ENCODE measurements at regions not wholly inside any gene's neighbourhood (a gene's known extent, or its start where the extent isn't known, plus 50 kb on each side); places are given as distances from the start of the nearest gene placed in this dataset.

- peaks cover 0 to 2% (median 0%) of the 10 kb centered on the region in 3 donors for H3K27me3 Mint-ChIP-seq (ENCODE audit: low read depth in 3 of 3)
Observed at GRCh38 chr4:186910385-186910784, 186.7 kb upstream of the FAT1 start.

GRCh38 chr4:186912606-186913005, 188.9 kb upstream of the FAT1 start:
- Mint-ChIP-seq H3K9me3 (peaks cover under 1 to 10% (median 2%) of the 10 kb centered on the region in 7 donors), H3K4me3 (no peak overlapping the region), H3K27me3 (ENCODE audit: low read depth in 3 of 3) (peaks cover 0 to 2% (median 0%) of the 10 kb centered on the region in 3 donors), H3K27ac (no peak overlapping the region), H3K4me1 (no peaks in the 10 kb centered on the region), H3K36me3 (no peaks in the 10 kb centered on the region)
- intact Hi-C loops (cut with micrococcal nuclease): no loop called here
- Histone ChIP-seq H3K79me2 (ENCODE audit: insufficient read depth, low read length) (no peaks in the 10 kb centered on the region), H3K9me3 (replicated peaks in 1 of 2; ENCODE audit: control insufficient read depth in 1 of 2, insufficient read depth in 1 of 2, low read length in 2 of 2) (peaks cover 0 to 1% of the 10 kb centered on the region in 2 donors), H3K27ac (ENCODE audit: low read depth in 1 of 2, low read length in 2 of 2) (no peak overlapping the region), H4K20me1 (ENCODE audit: insufficient read depth, low read length) (no peaks in the 10 kb centered on the region), H3K4me3 (replicated peaks in 1 of 3; ENCODE audit: low read depth in 2 of 3, low read length in 3 of 3) (no peak overlapping the region), H3K4me1 (ENCODE audit: control insufficient read depth in 1 of 2, insufficient read depth in 2 of 2, low read length in 2 of 2) (no peaks in the 10 kb centered on the region), H3K27me3 (ENCODE audit: control insufficient read depth in 2 of 2, insufficient read depth in 2 of 2, low read length in 2 of 2) (no peaks in the 10 kb centered on the region), H2AFZ (ENCODE audit: insufficient read depth, low read depth, low read length, poor library complexity, severe bottlenecking) (no peak overlapping the region), H3K9ac (ENCODE audit: insufficient read depth, low read length, poor library complexity, severe bottlenecking) (no peak overlapping the region), H3K36me3 (replicated peaks in 1 of 2; ENCODE audit: control insufficient read depth in 1 of 2, insufficient read depth in 2 of 2, low read length in 2 of 2) (no peaks in the 10 kb centered on the region), H3K4me2 (replicated peaks; ENCODE audit: extremely low read depth, low read length, poor library complexity, severe bottlenecking) (no peak overlapping the region)
- TF ChIP-seq, protein P1, sequence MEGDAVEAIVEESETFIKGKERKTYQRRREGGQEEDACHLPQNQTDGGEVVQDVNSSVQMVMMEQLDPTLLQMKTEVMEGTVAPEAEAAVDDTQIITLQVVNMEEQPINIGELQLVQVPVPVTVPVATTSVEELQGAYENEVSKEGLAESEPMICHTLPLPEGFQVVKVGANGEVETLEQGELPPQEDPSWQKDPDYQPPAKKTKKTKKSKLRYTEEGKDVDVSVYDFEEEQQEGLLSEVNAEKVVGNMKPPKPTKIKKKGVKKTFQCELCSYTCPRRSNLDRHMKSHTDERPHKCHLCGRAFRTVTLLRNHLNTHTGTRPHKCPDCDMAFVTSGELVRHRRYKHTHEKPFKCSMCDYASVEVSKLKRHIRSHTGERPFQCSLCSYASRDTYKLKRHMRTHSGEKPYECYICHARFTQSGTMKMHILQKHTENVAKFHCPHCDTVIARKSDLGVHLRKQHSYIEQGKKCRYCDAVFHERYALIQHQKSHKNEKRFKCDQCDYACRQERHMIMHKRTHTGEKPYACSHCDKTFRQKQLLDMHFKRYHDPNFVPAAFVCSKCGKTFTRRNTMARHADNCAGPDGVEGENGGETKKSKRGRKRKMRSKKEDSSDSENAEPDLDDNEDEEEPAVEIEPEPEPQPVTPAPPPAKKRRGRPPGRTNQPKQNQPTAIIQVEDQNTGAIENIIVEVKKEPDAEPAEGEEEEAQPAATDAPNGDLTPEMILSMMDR (IDR thresholded peaks at IDR 0.05): no peak
- DNase-seq: no peak
- WGBS (ENCODE audit: insufficient coverage): 78% methylated on average over 8 of the region's 9 CpGs

More at GRCh38 chr4:186910385-186910784, 186.7 kb upstream of the FAT1 start:
- WGBS (ENCODE audit: insufficient coverage): no CpG with 5 or more reads among the region's 1 CpG
- Histone ChIP-seq H3K9ac (ENCODE audit: insufficient read depth, low read length, poor library complexity, severe bottlenecking) (no peak overlapping the region), H3K4me2 (replicated peaks; ENCODE audit: extremely low read depth, low read length, poor library complexity, severe bottlenecking) (no peak overlapping the region), H3K9me3 (replicated peaks in 1 of 2; ENCODE audit: control insufficient read depth in 1 of 2, insufficient read depth in 1 of 2, low read length in 2 of 2) (peaks cover 5 to 14% of the 10 kb centered on the region in 2 donors), H3K36me3 (replicated peaks in 1 of 2; ENCODE audit: control insufficient read depth in 1 of 2, insufficient read depth in 2 of 2, low read length in 2 of 2) (no peaks in the 10 kb centered on the region), H3K27ac (ENCODE audit: low read depth in 1 of 2, low read length in 2 of 2) (no peak overlapping the region), H3K79me2 (ENCODE audit: insufficient read depth, low read length) (no peaks in the 10 kb centered on the region), H3K4me3 (replicated peaks in 1 of 3; ENCODE audit: low read depth in 2 of 3, low read length in 3 of 3) (no peak overlapping the region), H4K20me1 (ENCODE audit: insufficient read depth, low read length) (no peaks in the 10 kb centered on the region), H2AFZ (ENCODE audit: insufficient read depth, low read depth, low read length, poor library complexity, severe bottlenecking) (no peak overlapping the region), H3K27me3 (ENCODE audit: control insufficient read depth in 2 of 2, insufficient read depth in 2 of 2, low read length in 2 of 2) (no peaks in the 10 kb centered on the region), H3K4me1 (ENCODE audit: control insufficient read depth in 1 of 2, insufficient read depth in 2 of 2, low read length in 2 of 2) (no peaks in the 10 kb centered on the region)
- Mint-ChIP-seq H3K27ac (no peak overlapping the region), H3K4me3 (no peak overlapping the region), H3K36me3 (no peaks in the 10 kb centered on the region), H3K9me3 (peaks cover 5 to 23% (median 7%) of the 10 kb centered on the region in 7 donors), H3K4me1 (no peaks in the 10 kb centered on the region)
- intact Hi-C loops (cut with micrococcal nuclease): no loop called here
- TF ChIP-seq, protein P1 (IDR thresholded peaks at IDR 0.05): no peak
- no peak for DNase-seq
